GM23338 (cell line): ENCODE measurements at regions not wholly inside any gene's neighbourhood (a gene's known extent, or its start where the extent isn't known, plus 50 kb on each side); places are given as distances from the start of the nearest gene placed in this dataset.

Source experiments
- ATAC-seq: fragments of 200-7000 bp; cut with Tn5 transposase; 3 replicates; pipeline ENCODE4 v1.9.1; 2020
- DNase-seq: peaks from one replicate; pipeline ENCODE4 v3.0.0-alpha.2; 2015; ENCODE audit warnings: low spot score
- H2AFZ ChIP-seq: fragments of 200-600 bp; sonication (generic); 2 replicates; pipeline ENCODE4 v1.8.0; 2016; ENCODE audit warnings: antibody characterized with exemption, mild to moderate bottlenecking, moderate library complexity
- H3F3A ChIP-seq: fragments of 200-600 bp; sonication (generic); replicated peaks from 2 replicates; pipeline ENCODE4 v1.8.0; 2017; ENCODE audit warnings: antibody characterized with exemption, mixed run types, low read depth
- H3K27ac ChIP-seq: fragments of 200-600 bp; sonication (generic); 2 replicates; pipeline ENCODE4 v1.6.1; 2016; ENCODE audit warnings: low read depth
- H3K27me3 ChIP-seq: fragments of 200-600 bp; sonication (generic); 2 replicates; pipeline ENCODE4 v1.8.0; 2016; ENCODE audit warnings: mild to moderate bottlenecking, mixed run types, moderate library complexity; ENCODE audit not compliant: insufficient read depth
- H3K36me3 ChIP-seq: fragments of 200-600 bp; sonication (generic); 2 replicates; pipeline ENCODE4 v1.8.0; 2016; ENCODE audit warnings: mild to moderate bottlenecking; ENCODE audit not compliant: insufficient read depth
- H3K4me1 ChIP-seq: fragments of 200-600 bp; sonication (generic); 2 replicates; pipeline ENCODE4 v1.8.0; 2016; ENCODE audit warnings: mild to moderate bottlenecking, moderate library complexity; ENCODE audit not compliant: insufficient read depth
- H3K4me2 ChIP-seq: fragments of 200-600 bp; sonication (generic); 2 replicates; pipeline ENCODE4 v1.7.1; 2017; ENCODE audit warnings: mixed run types
- H3K4me3 ChIP-seq: fragments of 200-600 bp; sonication (generic); 2 replicates; pipeline ENCODE4 v1.6.1; 2016; ENCODE audit warnings: mixed run types
- H3K79me2 ChIP-seq: fragments of 200-600 bp; sonication (generic); replicated peaks from 2 replicates; pipeline ENCODE4 v1.8.0; 2017; ENCODE audit warnings: mild to moderate bottlenecking; ENCODE audit not compliant: insufficient read depth
- H3K9me2 ChIP-seq: fragments of 200-600 bp; sonication (generic); 2 replicates; pipeline ENCODE4 v1.8.0; 2017; ENCODE audit not compliant: insufficient read depth
- H4K20me1 ChIP-seq: fragments of 200-600 bp; sonication (generic); replicated peaks from 2 replicates; pipeline ENCODE4 v1.8.0; 2017; ENCODE audit warnings: mild to moderate bottlenecking; ENCODE audit not compliant: insufficient read depth
- H3K27ac Mint-ChIP-seq: 2 replicates; pipeline ENCODE4 v1.8.0; 2020; ENCODE audit warnings: inconsistent platforms, mild to moderate bottlenecking, moderate library complexity, mixed read lengths
- H3K27me3 Mint-ChIP-seq: 3 replicates; pipeline ENCODE4 v1.8.0; 2022; ENCODE audit warnings: low read depth, mild to moderate bottlenecking, moderate library complexity, mixed read lengths, inconsistent platforms; ENCODE audit not compliant: insufficient read depth, poor library complexity
- H3K36me3 Mint-ChIP-seq: 3 replicates; pipeline ENCODE4 v1.8.0; 2021; ENCODE audit warnings: low read depth, mild to moderate bottlenecking, inconsistent platforms, moderate library complexity, mixed read lengths
- H3K4me1 Mint-ChIP-seq: 3 replicates; pipeline ENCODE4 v1.8.0; 2020; ENCODE audit warnings: mild to moderate bottlenecking, inconsistent platforms, mixed read lengths
- H3K4me3 Mint-ChIP-seq: 3 replicates; pipeline ENCODE4 v1.8.0; 2021; ENCODE audit warnings: moderate library complexity, mild to moderate bottlenecking, inconsistent platforms, mixed read lengths
- H3K9me3 Mint-ChIP-seq: 3 replicates; pipeline ENCODE4 v1.8.0; 2020; ENCODE audit warnings: moderate library complexity, mild to moderate bottlenecking, inconsistent platforms, mixed read lengths
- CREB1 ChIP-seq: fragments of 250-450 bp; sonication (Bioruptor Pico); IDR thresholded peaks from 2 replicates; pipeline ENCODE4 v1.5.0; 2020; ENCODE audit warnings: low read depth, mild to moderate bottlenecking, moderate library complexity
- CTCF ChIP-seq, 2 experiments: fragments of 200-600 bp in 1 of 2; sonication (generic) in 1 of 2; conservative IDR thresholded peaks; 2 replicates each; pipeline versions ENCODE4 v1.5.1 to v1.6.1; 2016 to 2017; ENCODE audit warnings: antibody characterized with exemption in 2 of 2, low read depth in 2 of 2, mild to moderate bottlenecking in 2 of 2, moderate library complexity in 1 of 2
- EZH2phosphoT487 ChIP-seq: fragments of 200-600 bp; sonication (generic); IDR thresholded peaks from one replicate; pipeline ENCODE4 v1.8.1; 2018; ENCODE audit warnings: antibody characterized with exemption; ENCODE audit not compliant: unreplicated experiment
- NANOG ChIP-seq: IDR thresholded peaks from 2 replicates; pipeline ENCODE4 v1.6.1; 2016; ENCODE audit warnings: antibody characterized with exemption, borderline replicate concordance
- POLR2AphosphoS5 ChIP-seq: IDR thresholded peaks from 2 replicates; pipeline ENCODE4 v1.6.1; 2016; ENCODE audit warnings: antibody characterized with exemption, low read depth
- REST ChIP-seq: IDR thresholded peaks from one replicate; pipeline ENCODE4 v1.6.1; 2018; ENCODE audit warnings: antibody characterized with exemption; ENCODE audit not compliant: unreplicated experiment
- STAT1 ChIP-seq: IDR thresholded peaks from one replicate; pipeline ENCODE4 v1.6.1; 2016; ENCODE audit warnings: antibody characterized with exemption; ENCODE audit not compliant: unreplicated experiment
- ZNF114 ChIP-seq: fragments of 250-450 bp; sonication (Bioruptor Pico); IDR thresholded peaks from 2 replicates; pipeline ENCODE4 v1.5.0; 2020; ENCODE audit warnings: mild to moderate bottlenecking, moderate library complexity
- ZNF331 ChIP-seq: fragments of 250-450 bp; sonication (Bioruptor Pico); IDR thresholded peaks from 2 replicates; pipeline ENCODE4 v1.5.0; 2020; ENCODE audit warnings: low read depth, mild to moderate bottlenecking, moderate library complexity

DNA sequence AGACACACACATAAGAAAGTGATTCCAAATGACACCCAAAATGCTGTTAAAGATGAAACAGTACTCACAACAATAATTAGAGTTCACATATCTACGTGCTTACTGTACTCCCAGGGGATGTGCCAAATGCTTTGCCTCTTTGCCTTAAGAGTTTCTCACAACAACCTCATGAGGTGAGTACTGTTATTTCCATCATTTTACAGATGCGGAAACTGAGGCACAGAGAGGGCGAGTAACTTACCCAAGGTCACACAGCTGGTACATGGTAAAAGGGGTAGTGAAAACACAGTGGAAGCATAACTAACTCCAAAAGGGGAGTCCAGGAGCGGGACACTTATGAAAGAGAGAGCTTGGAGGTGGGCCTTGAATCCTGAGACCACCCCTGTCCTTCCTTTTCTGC, 171.8 kb downstream of the ACTL8 start (continued):
- no peak for TF ChIP-seq POLR2AphosphoS5
- TF ChIP-seq STAT1 = no peak
- no peak for TF ChIP-seq REST
- no peak for TF ChIP-seq ZNF331
- no peak for TF ChIP-seq NANOG
- TF ChIP-seq CTCF (conservative IDR thresholded peaks at IDR 0.05; ENCODE audit: low read depth in 2 of 2) = no peak
- TF ChIP-seq ZNF114 (CRISPR knock-in tag) = no peak

DNA sequence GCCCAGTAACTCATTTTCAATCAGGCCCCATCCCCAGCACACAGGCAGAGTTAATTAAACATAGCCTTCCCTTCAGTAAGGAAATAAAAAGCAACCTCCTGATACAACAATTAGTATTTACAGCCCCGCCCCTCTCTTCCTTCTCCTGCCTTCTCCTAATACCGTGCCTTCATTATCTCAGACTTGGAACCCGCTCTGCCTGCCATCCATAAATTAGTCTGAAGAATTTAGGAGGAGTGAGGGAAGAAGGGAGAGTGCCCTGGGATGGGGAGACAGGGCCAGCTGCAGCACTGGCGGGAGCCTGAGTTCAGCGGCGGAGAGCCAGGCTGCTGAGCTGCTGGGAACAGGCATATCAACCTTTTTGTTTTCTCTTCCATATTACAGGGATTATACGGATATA, 172.8 kb downstream of the ACTL8 start:
- Mint-ChIP-seq H3K27me3 (no peaks in the 10 kb centered on the region), H3K36me3 (no peaks in the 10 kb centered on the region), H3K27ac (no peak overlapping the region), H3K4me3 (no peak overlapping the region), H3K9me3 (peaks cover 9% of the 10 kb centered on the region), H3K4me1 (peaks cover 9% of the 10 kb centered on the region; the same call in 2 of the 3 replicates)
- Histone ChIP-seq H3K4me3 (no peak overlapping the region), H2AFZ (no peak overlapping the region), H3K27me3 (no peaks in the 10 kb centered on the region), H4K20me1 (no peaks in the 10 kb centered on the region), H3K79me2 (no peaks in the 10 kb centered on the region), H3K4me2 (no peak overlapping the region), H3K4me1 (no peaks in the 10 kb centered on the region), H3K27ac (no peak overlapping the region), H3K36me3 (no peaks in the 10 kb centered on the region), H3F3A (no peaks in the 10 kb centered on the region), H3K9me2 (no peaks in the 10 kb centered on the region)
- DNase-seq (no peak), ATAC-seq (no peak; the same call in 2 of the 3 replicates)
- no peak for TF ChIP-seq REST
- TF ChIP-seq STAT1 = no peak
- TF ChIP-seq POLR2AphosphoS5 = no peak
- TF ChIP-seq EZH2phosphoT487 = no peak
- no peak for TF ChIP-seq CREB1 (CRISPR knock-in tag)
